Activated CD8-positive, alpha-beta memory T cell treated with anti-CD3 and anti-CD28 coated beads, Interleukin-2, amount 50 U/mL, for 24 hours (primary cell): ENCODE measurements at regions not wholly inside any gene's neighbourhood (a gene's known extent, or its start where the extent isn't known, plus 50 kb on each side); places are given as distances from the start of the nearest gene placed in this dataset.

Experiments used
- DNase-seq: peaks from one replicate; pipeline ENCODE4 v3.0.0-alpha.2; 2020; ENCODE audit errors: extremely low read depth

- DNase-seq = no peak
Measured at GRCh38 chr13:40336228-40337221, 329.9 kb downstream of the FOXO1 start.

GRCh38 chr13:40337651-40338050, 328.8 kb downstream of the FOXO1 start:
- DNase-seq = no peak

GRCh38 chr13:40338217-40338616, 328.2 kb downstream of the FOXO1 start:
- no peak for DNase-seq

GRCh38 chr13:40340368-40341095, 325.9 kb downstream of the FOXO1 start:
- no peak for DNase-seq

GRCh38 chr13:40341096-40341471, 325.4 kb downstream of the FOXO1 start:
- no peak for DNase-seq

- DNase-seq = no peak
Measured at GRCh38 chr13:40341501-40341900, 324.9 kb downstream of the FOXO1 start.

GRCh38 chr13:40342461-40342860, 324.0 kb downstream of the FOXO1 start:
- no peak for DNase-seq

GRCh38 chr13:40342901-40343300, 323.5 kb downstream of the FOXO1 start:
- no peak for DNase-seq

- DNase-seq = no peak
Measured at GRCh38 chr13:40343550-40344269, 322.7 kb downstream of the FOXO1 start.

- no peak for DNase-seq
Measured at GRCh38 chr13:40344270-40345148, 321.9 kb downstream of the FOXO1 start.

GRCh38 chr13:40345149-40345514, 321.3 kb downstream of the FOXO1 start:
- no peak for DNase-seq

GRCh38 chr13:40345654-40346372, 320.6 kb downstream of the FOXO1 start:
- no peak for DNase-seq

GRCh38 chr13:40346592-40346991, 319.8 kb downstream of the FOXO1 start:
- no peak for DNase-seq

GRCh38 chr13:40348096-40348679, 318.3 kb downstream of the FOXO1 start:
- DNase-seq = no peak

- DNase-seq = no peak
Measured at GRCh38 chr13:40350283-40350992, 316.0 kb downstream of the FOXO1 start.

- no peak for DNase-seq
Measured at GRCh38 chr13:40351537-40352379, 314.7 kb downstream of the FOXO1 start.

- no peak for DNase-seq
Measured at GRCh38 chr13:40352380-40352778, 314.1 kb downstream of the FOXO1 start.

- DNase-seq = no peak
Measured at GRCh38 chr13:40352802-40353562, 313.5 kb downstream of the FOXO1 start.
